ENCODE measurements at regions not wholly inside any gene's neighbourhood (a gene's known extent, or its start where the extent isn't known, plus 50 kb on each side); places are given as distances from the start of the nearest gene placed in this dataset.
"Not testable (repeated sequence)": the region's sequence is repeated elsewhere in the genome, so short reads cannot be mapped to it uniquely, and the experiment has no call there.

GRCh38 chr1:91605566-91605965 lies 104.9 kb downstream of the CDC7 start:
- DNase-seq (ENCODE audit: low spot score) = no peak

GRCh38 chr1:91606546-91607078 lies 106.0 kb downstream of the CDC7 start:
- no peak for DNase-seq (ENCODE audit: low spot score)

- not testable (repeated sequence) for DNase-seq (ENCODE audit: low spot score)
These were observed 107.0 kb downstream of the CDC7 start for GRCh38 chr1:91607686-91608085.

- no peak for DNase-seq (ENCODE audit: low spot score)
These were observed 108.2 kb downstream of the CDC7 start for GRCh38 chr1:91608876-91609275.

GRCh38 chr1:91609551-91609950 lies 108.9 kb downstream of the CDC7 start:
- DNase-seq (ENCODE audit: low spot score) = no peak

GRCh38 chr1:91610102-91610501 lies 109.5 kb downstream of the CDC7 start:
- DNase-seq (ENCODE audit: low spot score) = no peak

GRCh38 chr1:91610789-91611188 lies 110.1 kb downstream of the CDC7 start:
- no peak for DNase-seq (ENCODE audit: low spot score)

- no peak for DNase-seq (ENCODE audit: low spot score)
These were observed 110.8 kb downstream of the CDC7 start for GRCh38 chr1:91611483-91611917.

- no peak for DNase-seq (ENCODE audit: low spot score)
These were observed 112.9 kb downstream of the CDC7 start for GRCh38 chr1:91613595-91613994.

GRCh38 chr1:91616712-91617111 lies 116.1 kb downstream of the CDC7 start:
- no peak for DNase-seq (ENCODE audit: low spot score)

- DNase-seq (ENCODE audit: low spot score) = no peak
These were observed 116.7 kb downstream of the CDC7 start for GRCh38 chr1:91617285-91617765.

- DNase-seq (ENCODE audit: low spot score) = no peak
These were observed 119.2 kb downstream of the CDC7 start for GRCh38 chr1:91619881-91620280.

GRCh38 chr1:91621360-91621759 lies 120.7 kb downstream of the CDC7 start:
- no peak for DNase-seq (ENCODE audit: low spot score)

GRCh38 chr1:91621907-91622306 lies 121.3 kb downstream of the CDC7 start:
- no peak for DNase-seq (ENCODE audit: low spot score)

- no peak for DNase-seq (ENCODE audit: low spot score)
These were observed 122.0 kb downstream of the CDC7 start for GRCh38 chr1:91622616-91623015.

GRCh38 chr1:91623020-91623419 lies 122.4 kb downstream of the CDC7 start:
- DNase-seq (ENCODE audit: low spot score) = no peak

- no peak for DNase-seq (ENCODE audit: low spot score)
These were observed 123.7 kb downstream of the CDC7 start for GRCh38 chr1:91624331-91624730.
